ENCODE measurements at regions not wholly inside any gene's neighbourhood (a gene's known extent, or its start where the extent isn't known, plus 50 kb on each side); places are given as distances from the start of the nearest gene placed in this dataset.

GRCh38 chrX:39443240-39443639 is 642.0 kb downstream of the MID1IP1 start:
- Histone ChIP-seq H4K20me1 (ENCODE audit: insufficient read depth, low read length) (no peaks in the 10 kb centered on the region), H3K14ac (replicated peaks; ENCODE audit: low read depth, low read length) (no peak overlapping the region), H3K4ac (ENCODE audit: low read depth, low read length) (no peak overlapping the region), H4K8ac (ENCODE audit: low read depth in 2 of 2, low read length in 2 of 2) (no peak overlapping the region), H4K91ac (ENCODE audit: insufficient read depth, low read depth, low read length) (no peak overlapping the region), H2AK9ac (replicated peaks; ENCODE audit: low read depth, low read length, poor library complexity) (no peak overlapping the region), H2BK5ac (ENCODE audit: low read depth, low read length, poor library complexity, severe bottlenecking) (no peak overlapping the region), H3K9me1 (ENCODE audit: insufficient read depth, low read length) (no peaks in the 10 kb centered on the region), H3K18ac (ENCODE audit: low read depth, low read length) (no peak overlapping the region), H3K27me3 (ENCODE audit: control insufficient read depth, insufficient read depth, low read length) (peaks cover 13% of the 10 kb centered on the region), H2AK5ac (ENCODE audit: low read depth, low read length) (no peak overlapping the region), H3K4me2 (ENCODE audit: low read depth, low read length) (no peak overlapping the region), H2BK15ac (ENCODE audit: low read depth, low read length) (no peak overlapping the region), H3K9me3 (ENCODE audit: control insufficient read depth, insufficient read depth, low read length) (no peaks in the 10 kb centered on the region), H3K9ac (ENCODE audit: low read depth, low read length) (no peak overlapping the region), H3K4me3 (ENCODE audit: insufficient read depth, low read depth, low read length) (no peak overlapping the region), H3K79me1 (ENCODE audit: low read depth in 1 of 2, low read length in 2 of 2) (no peaks in the 10 kb centered on the region), H3K56ac (ENCODE audit: extremely low read depth, insufficient read depth, low read length) (no peak overlapping the region), H3K27ac (ENCODE audit: insufficient read depth, low read length) (no peak overlapping the region), H2BK20ac (ENCODE audit: low read depth, low read length) (no peak overlapping the region), H3K23ac (ENCODE audit: low read depth, low read length) (no peak overlapping the region), H2BK120ac (ENCODE audit: low read depth, low read length) (no peak overlapping the region), H2AFZ (replicated peaks; ENCODE audit: low read length, poor library complexity) (no peak overlapping the region), H3K4me1 (ENCODE audit: control insufficient read depth, insufficient read depth, low read length) (no peaks in the 10 kb centered on the region), H4K5ac (ENCODE audit: low read depth, low read length) (no peak overlapping the region), H3K36me3 (ENCODE audit: control insufficient read depth, insufficient read depth, low read length) (no peaks in the 10 kb centered on the region)
- intact Hi-C loops (cut with micrococcal nuclease) (no loop called here), dilution Hi-C loops (cut with HindIII; ENCODE audit: low sequenced_read_pairs, unreplicated experiment) (no loop called here), in situ Hi-C loops (cut with MboI; ENCODE audit: low sequenced_read_pairs) (no loop called here)
- ATAC-seq (ENCODE audit: low read depth) (no peak), DNase-seq (no peak)
- WGBS, 2 experiments (ENCODE audit: extremely low coverage in 2 of 2, insufficient read length in 1 of 2): 100% methylated on average over 1 of the region's 2 CpGs; no CpG with 5 or more reads in 1 of the 2 experiments
- POLR2A ChIA-PET (ENCODE audit: unreplicated experiment): no interaction called here
- TF ChIP-seq MXI1 (IDR thresholded peaks at IDR 0.05; ENCODE audit: borderline replicate concordance, low read depth, low read length): no peak
- TF ChIP-seq POLR2A (IDR thresholded peaks at IDR 0.05; ENCODE audit: low read depth, low read length): no peak
- no peak for TF ChIP-seq USF2 (IDR thresholded peaks at IDR 0.05; ENCODE audit: low read depth, low read length)
- TF ChIP-seq RCOR1 (IDR thresholded peaks at IDR 0.05; ENCODE audit: insufficient replicate concordance, low read length): no peak
- TF ChIP-seq CEBPB (IDR thresholded peaks at IDR 0.05; ENCODE audit: low read depth, low read length): no peak
- no peak for TF ChIP-seq CTCF (conservative IDR thresholded peaks at IDR 0.05; ENCODE audit: low read depth, low read length)
- no peak for TF ChIP-seq CHD1 (IDR thresholded peaks at IDR 0.05; ENCODE audit: low read depth, low read length)
- no peak for TF ChIP-seq NFE2L2 (IDR thresholded peaks at IDR 0.05; ENCODE audit: low read depth, low read length)
- TF ChIP-seq RAD21 (IDR thresholded peaks at IDR 0.05; ENCODE audit: low read length): no peak
- no peak for TF ChIP-seq MAZ (IDR thresholded peaks at IDR 0.05; ENCODE audit: borderline replicate concordance, low read depth, low read length)
- TF ChIP-seq ELK1 (IDR thresholded peaks at IDR 0.05; ENCODE audit: borderline replicate concordance, low read depth, low read length): no peak
- TF ChIP-seq SMC3 (IDR thresholded peaks at IDR 0.05; ENCODE audit: low read depth, low read length): no peak
- TF ChIP-seq FOS (IDR thresholded peaks at IDR 0.05; ENCODE audit: low read depth, low read length): no peak
- TF ChIP-seq BHLHE40 (IDR thresholded peaks at IDR 0.05; ENCODE audit: low read depth, low read length): no peak
- TF ChIP-seq MAFK (IDR thresholded peaks at IDR 0.05; ENCODE audit: low read depth, low read length): no peak
- no peak for TF ChIP-seq RFX5 (IDR thresholded peaks at IDR 0.05; ENCODE audit: low read depth, low read length)
- no TSS peak for BruUV-seq (replicated peaks)
- CTCF ChIA-PET: no interaction called here

All from IMR-90 (cell line).